ENCODE measurements at regions not wholly inside any gene's neighbourhood (a gene's known extent, or its start where the extent isn't known, plus 50 kb on each side); places are given as distances from the start of the nearest gene placed in this dataset.

DNA sequence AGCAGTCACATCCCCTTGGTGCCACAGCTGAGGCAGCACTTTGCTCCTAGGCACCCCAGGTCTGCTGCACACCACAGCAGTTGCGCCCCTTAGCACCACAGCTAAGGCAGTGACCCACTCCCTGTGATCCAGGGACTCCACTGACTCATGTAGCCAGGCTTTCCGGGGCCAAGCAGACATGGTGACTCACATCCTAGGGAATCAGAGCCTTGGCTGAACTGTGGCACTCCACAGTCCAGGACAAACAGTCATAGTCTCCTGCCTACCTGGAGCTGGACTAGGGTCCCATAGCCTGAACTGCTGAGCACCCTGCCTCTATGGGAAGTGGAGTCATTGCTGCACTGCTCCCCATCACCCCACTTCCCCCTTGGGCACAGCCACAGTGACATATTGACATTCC is 338.7 kb downstream of the NPR3 start:
- intact Hi-C loops (cut with DNase I; ENCODE audit: low total_unique reads) = no loop called here
- H3K9me3 ChIP-seq = peaks cover 0 to 9% (median 2%) of the 10 kb centered on the region in 4 donors
- TF ChIP-seq, protein P1, sequence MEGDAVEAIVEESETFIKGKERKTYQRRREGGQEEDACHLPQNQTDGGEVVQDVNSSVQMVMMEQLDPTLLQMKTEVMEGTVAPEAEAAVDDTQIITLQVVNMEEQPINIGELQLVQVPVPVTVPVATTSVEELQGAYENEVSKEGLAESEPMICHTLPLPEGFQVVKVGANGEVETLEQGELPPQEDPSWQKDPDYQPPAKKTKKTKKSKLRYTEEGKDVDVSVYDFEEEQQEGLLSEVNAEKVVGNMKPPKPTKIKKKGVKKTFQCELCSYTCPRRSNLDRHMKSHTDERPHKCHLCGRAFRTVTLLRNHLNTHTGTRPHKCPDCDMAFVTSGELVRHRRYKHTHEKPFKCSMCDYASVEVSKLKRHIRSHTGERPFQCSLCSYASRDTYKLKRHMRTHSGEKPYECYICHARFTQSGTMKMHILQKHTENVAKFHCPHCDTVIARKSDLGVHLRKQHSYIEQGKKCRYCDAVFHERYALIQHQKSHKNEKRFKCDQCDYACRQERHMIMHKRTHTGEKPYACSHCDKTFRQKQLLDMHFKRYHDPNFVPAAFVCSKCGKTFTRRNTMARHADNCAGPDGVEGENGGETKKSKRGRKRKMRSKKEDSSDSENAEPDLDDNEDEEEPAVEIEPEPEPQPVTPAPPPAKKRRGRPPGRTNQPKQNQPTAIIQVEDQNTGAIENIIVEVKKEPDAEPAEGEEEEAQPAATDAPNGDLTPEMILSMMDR (IDR thresholded peaks at IDR 0.05) = no peak
- no peak for TF ChIP-seq POLR2A (IDR thresholded peaks at IDR 0.05)
- TF ChIP-seq POLR2AphosphoS5 (IDR thresholded peaks at IDR 0.05) = no peak
- TF ChIP-seq EP300 (IDR thresholded peaks at IDR 0.05) = no peak
- H3K27me3 ChIP-seq = no peaks in the 10 kb centered on the region
- H3K27ac ChIP-seq = no peak overlapping the region
- no peaks in the 10 kb centered on the region for H3K4me1 ChIP-seq
- H3K36me3 ChIP-seq = no peaks in the 10 kb centered on the region
- no peak overlapping the region for H3K4me3 ChIP-seq
- no peak for DNase-seq
- WGBS, 5 donors = 67 to 87% (median 80%) methylated on average over 1 to 2 of the region's 2 CpGs

DNA sequence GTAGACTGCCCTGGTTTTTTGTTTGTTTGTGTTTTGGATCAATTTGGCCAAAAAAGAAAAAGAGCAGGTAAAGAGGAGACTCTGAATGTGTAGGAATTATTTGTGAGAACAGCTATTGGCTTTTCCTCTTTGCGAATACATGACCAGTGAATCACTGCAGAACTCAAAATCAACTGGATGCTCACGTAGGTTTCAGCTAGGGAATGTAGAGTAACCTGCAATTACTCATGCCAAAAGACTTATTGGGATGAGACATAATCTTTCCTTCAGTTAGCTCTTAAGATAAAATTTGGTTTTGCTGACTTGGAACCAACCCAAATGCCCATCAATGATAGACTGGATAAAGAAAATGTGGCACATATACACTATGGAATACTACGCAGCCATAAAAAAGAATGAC is 348.0 kb downstream of the NPR3 start:
- peaks cover 0 to 16% (median 9%) of the 10 kb centered on the region in 4 donors for H3K9me3 ChIP-seq
- no peaks in the 10 kb centered on the region for H3K4me1 ChIP-seq
- 86 to 90% (median 89%) methylated on average over 3 of the region's 3 CpGs for WGBS, 5 donors
- TF ChIP-seq POLR2A (IDR thresholded peaks at IDR 0.05) = no peak
- TF ChIP-seq, protein P1 (IDR thresholded peaks at IDR 0.05) = no peak
- TF ChIP-seq POLR2AphosphoS5 (IDR thresholded peaks at IDR 0.05) = no peak
- TF ChIP-seq EP300 (IDR thresholded peaks at IDR 0.05) = no peak
- H3K27ac ChIP-seq = no peak overlapping the region
- intact Hi-C loops (cut with DNase I; ENCODE audit: low total_unique reads) = no loop called here
- H3K4me3 ChIP-seq = no peak overlapping the region
- no peak for DNase-seq
- no peaks in the 10 kb centered on the region for H3K36me3 ChIP-seq
- no peaks in the 10 kb centered on the region for H3K27me3 ChIP-seq

DNA sequence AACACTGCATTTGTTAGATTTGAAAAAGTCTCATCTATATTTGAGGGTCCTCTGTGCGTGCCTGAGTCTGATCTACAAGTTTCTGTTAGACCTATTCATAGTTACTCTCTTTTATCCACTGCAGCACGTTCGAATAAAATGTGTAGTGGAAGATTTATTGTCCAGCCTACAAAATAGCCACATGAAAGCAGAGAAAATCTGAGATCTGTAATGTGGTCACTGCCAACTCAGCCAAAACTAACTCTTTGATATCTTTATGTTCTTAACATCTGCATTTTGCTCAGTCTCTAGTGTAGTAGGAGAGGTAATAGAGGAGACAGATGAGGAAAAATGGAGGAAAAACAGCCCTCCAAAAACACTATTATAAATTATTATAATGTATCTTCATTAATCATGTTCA is 354.0 kb downstream of the NPR3 start:
- Histone ChIP-seq H3K27ac (no peak overlapping the region), H3K4me3 (no peak overlapping the region), H3K4me1 (no peaks in the 10 kb centered on the region), H3K27me3 (no peaks in the 10 kb centered on the region), H3K36me3 (no peaks in the 10 kb centered on the region), H3K9me3 (no peaks in the 10 kb centered on the region)
- TF ChIP-seq POLR2AphosphoS5 (IDR thresholded peaks at IDR 0.05) = no peak
- TF ChIP-seq, protein P1 (IDR thresholded peaks at IDR 0.05) = no peak
- no peak for TF ChIP-seq EP300 (IDR thresholded peaks at IDR 0.05)
- TF ChIP-seq POLR2A (IDR thresholded peaks at IDR 0.05) = no peak
- DNase-seq = no peak
- 56 to 80% (median 70%) methylated on average over 3 of the region's 3 CpGs for WGBS, 5 donors
- intact Hi-C loops (cut with DNase I; ENCODE audit: low total_unique reads) = no loop called here

DNA sequence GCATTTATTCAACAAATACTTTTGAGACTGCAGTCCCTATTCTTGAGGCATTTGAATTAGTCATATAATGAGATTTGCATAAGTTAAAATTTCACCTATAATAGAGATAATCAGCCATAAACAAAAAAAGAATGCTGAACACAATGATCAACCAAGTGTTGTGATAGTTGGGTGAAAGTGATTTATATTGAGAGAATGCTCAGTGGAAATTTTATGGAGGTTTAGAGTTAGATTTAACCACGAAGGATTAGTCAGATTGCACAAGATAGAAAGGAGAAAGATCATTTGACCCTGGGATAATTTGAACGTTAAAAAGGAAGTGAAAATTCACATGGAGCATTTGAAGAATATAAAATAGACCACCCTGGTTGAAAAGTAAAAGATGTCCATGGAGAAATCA is 356.2 kb downstream of the NPR3 start:
- no peak for DNase-seq
- Histone ChIP-seq H3K27me3 (no peaks in the 10 kb centered on the region), H3K4me3 (no peak overlapping the region), H3K9me3 (no peaks in the 10 kb centered on the region), H3K4me1 (no peaks in the 10 kb centered on the region), H3K36me3 (no peaks in the 10 kb centered on the region), H3K27ac (no peak overlapping the region)
- TF ChIP-seq, protein P1 (IDR thresholded peaks at IDR 0.05) = no peak
- TF ChIP-seq POLR2AphosphoS5 (IDR thresholded peaks at IDR 0.05) (no peak), POLR2A (IDR thresholded peaks at IDR 0.05) (no peak), EP300 (IDR thresholded peaks at IDR 0.05) (no peak)
- WGBS, 5 donors = 27 to 42% (median 32%) methylated on average over 2 of the region's 2 CpGs
- intact Hi-C loops (cut with DNase I; ENCODE audit: low total_unique reads) = no loop called here

Measured in stomach (tissue), 8 donors.